ENCODE measurements at regions not wholly inside any gene's neighbourhood (a gene's known extent, or its start where the extent isn't known, plus 50 kb on each side); places are given as distances from the start of the nearest gene placed in this dataset.

DNA sequence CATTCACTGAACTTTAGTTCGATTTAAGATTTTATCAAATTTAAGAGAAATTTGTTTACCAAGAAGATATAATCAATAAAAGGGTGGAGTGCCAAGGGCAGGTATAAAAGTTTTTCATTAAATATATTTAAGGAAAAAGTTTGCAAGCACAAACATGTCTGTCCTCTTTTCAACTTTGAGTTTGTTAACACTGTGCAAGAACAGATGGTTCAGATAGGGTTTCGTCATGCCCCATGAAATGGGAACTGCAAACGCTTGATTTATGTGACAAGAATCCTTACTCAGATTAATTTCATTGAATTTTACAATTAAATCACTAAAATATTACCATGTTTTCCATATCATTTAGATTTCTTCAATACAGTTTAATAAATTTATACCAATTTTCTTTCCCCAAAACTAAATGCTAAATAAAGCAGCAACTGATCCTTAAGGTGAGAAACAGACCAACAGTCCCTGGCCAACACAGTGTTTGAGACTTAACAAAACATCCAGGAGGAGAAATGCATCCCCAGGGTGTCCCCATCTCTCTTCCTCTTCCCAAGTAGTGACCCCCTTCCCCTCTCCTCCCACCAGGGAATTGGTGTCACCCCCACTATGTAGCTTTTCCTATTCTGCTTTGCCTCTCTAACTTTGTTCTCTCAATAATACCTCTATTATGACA, 292.9 kb downstream of the LTN1 start:
- no peak for TF ChIP-seq EZH2 (IDR thresholded peaks at IDR 0.05; ENCODE audit: insufficient read depth, poor library complexity, severe bottlenecking)
- TF ChIP-seq EZH2phosphoT487 (IDR thresholded peaks at IDR 0.05; ENCODE audit: insufficient read depth, low read depth) = no peak

All from GM23248 (cell line).